Gastrocnemius medialis (tissue), 4 donors: ENCODE measurements at regions not wholly inside any gene's neighbourhood (a gene's known extent, or its start where the extent isn't known, plus 50 kb on each side); places are given as distances from the start of the nearest gene placed in this dataset.

Experiments
- POLR2A ChIP-seq, 2 donors: fragments of 450-650 bp; IDR thresholded peaks; one replicate each; pipeline ENCODE4 v1.6.1; 2017; ENCODE audit warnings: antibody characterized with exemption in 2 of 2, mild to moderate bottlenecking in 2 of 2, moderate library complexity in 2 of 2
- TF ChIP-seq, protein P1 (sequence below), 5 experiments: fragments of 450-650 bp in 3 of 5; fragments of 200-600 bp in 2 of 5; sonication (generic) in 2 of 5; IDR thresholded peaks in 4 of 5; conservative IDR thresholded peaks in 1 of 5; 1 replicate in 4 of 5; 2 replicates in 1 of 5; pipeline ENCODE4 v1.5.1; 2016 to 2019; ENCODE audit warnings: antibody characterized with exemption in 5 of 5, mild to moderate bottlenecking in 3 of 5, moderate library complexity in 3 of 5

DNA sequence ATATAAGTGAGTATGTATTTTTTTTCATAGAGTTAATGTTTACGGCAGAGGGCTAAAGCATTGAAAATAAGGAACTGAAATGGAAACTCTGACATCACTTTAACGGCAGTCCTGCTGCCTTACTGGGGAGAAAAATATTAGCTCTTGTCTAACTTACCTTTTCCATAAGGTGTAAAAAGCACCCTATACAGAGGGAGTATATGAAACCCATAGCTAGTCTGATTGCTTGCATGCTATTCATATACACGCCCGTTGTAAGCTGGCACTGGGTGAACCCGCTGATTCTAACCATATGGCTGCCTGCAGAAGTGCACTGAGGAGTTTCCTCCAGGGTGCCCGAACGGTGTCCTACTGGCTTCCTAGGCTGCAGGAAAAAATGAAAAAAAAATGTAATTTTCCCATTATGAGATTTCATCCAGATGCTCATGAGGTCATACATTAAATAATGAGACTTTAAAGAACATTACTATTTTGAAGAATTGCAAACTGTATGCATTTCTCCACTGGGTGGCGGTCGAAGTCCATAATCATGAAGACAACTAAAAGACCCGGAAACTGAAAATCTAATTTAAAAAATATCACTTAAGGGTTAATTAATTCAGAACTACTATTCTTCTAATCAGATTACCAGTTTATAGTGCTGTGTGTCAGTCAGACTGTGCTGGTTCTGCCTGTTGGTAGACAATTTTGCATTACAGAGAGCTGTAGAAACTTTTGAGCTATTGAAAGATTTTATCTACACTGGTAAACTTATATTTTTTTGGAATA lies 144.7 kb downstream of the ALX1 start:
- TF ChIP-seq, protein P1, sequence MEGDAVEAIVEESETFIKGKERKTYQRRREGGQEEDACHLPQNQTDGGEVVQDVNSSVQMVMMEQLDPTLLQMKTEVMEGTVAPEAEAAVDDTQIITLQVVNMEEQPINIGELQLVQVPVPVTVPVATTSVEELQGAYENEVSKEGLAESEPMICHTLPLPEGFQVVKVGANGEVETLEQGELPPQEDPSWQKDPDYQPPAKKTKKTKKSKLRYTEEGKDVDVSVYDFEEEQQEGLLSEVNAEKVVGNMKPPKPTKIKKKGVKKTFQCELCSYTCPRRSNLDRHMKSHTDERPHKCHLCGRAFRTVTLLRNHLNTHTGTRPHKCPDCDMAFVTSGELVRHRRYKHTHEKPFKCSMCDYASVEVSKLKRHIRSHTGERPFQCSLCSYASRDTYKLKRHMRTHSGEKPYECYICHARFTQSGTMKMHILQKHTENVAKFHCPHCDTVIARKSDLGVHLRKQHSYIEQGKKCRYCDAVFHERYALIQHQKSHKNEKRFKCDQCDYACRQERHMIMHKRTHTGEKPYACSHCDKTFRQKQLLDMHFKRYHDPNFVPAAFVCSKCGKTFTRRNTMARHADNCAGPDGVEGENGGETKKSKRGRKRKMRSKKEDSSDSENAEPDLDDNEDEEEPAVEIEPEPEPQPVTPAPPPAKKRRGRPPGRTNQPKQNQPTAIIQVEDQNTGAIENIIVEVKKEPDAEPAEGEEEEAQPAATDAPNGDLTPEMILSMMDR (IDR thresholded peaks at IDR 0.05 in 4 of 5, conservative IDR thresholded peaks at IDR 0.05 in 1 of 5): peak in 1 of 5 experiments; percentile 16
- TF ChIP-seq POLR2A (IDR thresholded peaks at IDR 0.05): no peak
